A673 (cell line): ENCODE measurements at regions not wholly inside any gene's neighbourhood (a gene's known extent, or its start where the extent isn't known, plus 50 kb on each side); places are given as distances from the start of the nearest gene placed in this dataset.

ENCODE experiments used
- BruUV-seq: library from RNA; stranded (reverse); fragments of 400-500 nt; replicated peaks from 2 replicates; lab custom pipeline; 2021; lab: Mats Ljungman, UMichigan
- CTCF ChIA-PET: fragments of 300-600 bp; sonication (Branson Sonifier 250); formaldehyde crosslinking; loops from one replicate; lab custom pipeline; 2022; ENCODE audit warnings: antibody characterized with exemption; lab: Charles Lee
- POLR2A ChIA-PET: fragments of 300-600 bp; sonication (Branson Sonifier 250); formaldehyde crosslinking; loops from one replicate; lab custom pipeline; 2022; ENCODE audit warnings: antibody characterized with exemption; ENCODE audit not compliant: low non-redundant PET; lab: Charles Lee
- DNase-seq: peaks from one replicate; pipeline ENCODE4 v3.0.0-alpha.2; 2015; ENCODE audit warnings: low spot score
- H3K27ac ChIP-seq: fragments of 200-600 bp; sonication (generic); 2 replicates; pipeline ENCODE4 v1.5.1; 2016; ENCODE audit warnings: mixed run types, low read depth, mild to moderate bottlenecking, mixed read lengths, antibody characterized with exemption, low read length; ENCODE audit not compliant: poor library complexity, severe bottlenecking
- H3K27me3 ChIP-seq: fragments of 200-600 bp; sonication (generic); replicated peaks from 2 replicates; pipeline ENCODE4 v1.6.1; 2017; ENCODE audit warnings: mixed run types, low read depth, mild to moderate bottlenecking, mixed read lengths, antibody characterized with exemption, low read length; ENCODE audit not compliant: insufficient read depth, poor library complexity
- H3K36me3 ChIP-seq: fragments of 200-600 bp; sonication (generic); 2 replicates; pipeline ENCODE4 v1.6.1; 2016; ENCODE audit warnings: mixed run types, mild to moderate bottlenecking, mixed read lengths, antibody characterized with exemption, low read length; ENCODE audit not compliant: insufficient read depth, poor library complexity, severe bottlenecking
- H3K4me1 ChIP-seq: fragments of 200-600 bp; sonication (generic); 2 replicates; pipeline ENCODE4 v1.6.1; 2017; ENCODE audit warnings: mixed run types, mild to moderate bottlenecking, mixed read lengths, antibody characterized with exemption, low read length; ENCODE audit not compliant: insufficient read depth, poor library complexity, severe bottlenecking
- H3K4me3 ChIP-seq: fragments of 200-600 bp; sonication (generic); 2 replicates; pipeline ENCODE4 v1.5.1; 2016; ENCODE audit warnings: low read depth, mixed run types, mild to moderate bottlenecking, mixed read lengths, low read length; ENCODE audit not compliant: poor library complexity, severe bottlenecking
- H3K9me3 ChIP-seq: fragments of 200-600 bp; sonication (generic); 2 replicates; pipeline ENCODE4 v1.6.1; 2016; ENCODE audit warnings: mixed run types, low read depth, mild to moderate bottlenecking, mixed read lengths, antibody characterized with exemption, low read length; ENCODE audit not compliant: poor library complexity, severe bottlenecking
- CTCF ChIP-seq: fragments of 300-800, 200-600 bp; sonication (generic); conservative IDR thresholded peaks from 2 replicates; pipeline ENCODE4 v1.5.1; 2017; ENCODE audit warnings: low read depth, mild to moderate bottlenecking, antibody characterized with exemption, low read length, moderate library complexity, mixed read lengths
- intact Hi-C: fragments of 100-400 bp; cut with micrococcal nuclease; formaldehyde crosslinking; loops from one replicate; pipeline ENCODE4 v1.10.0; 2022; ENCODE audit not compliant: unreplicated experiment

- H3K27ac ChIP-seq: no peak overlapping the region
- DNase-seq: no peak
- no peak for TF ChIP-seq CTCF
- H3K4me3 ChIP-seq: no peak overlapping the region
- H3K27me3 ChIP-seq: no peaks in the 10 kb centered on the region
- H3K4me1 ChIP-seq: no peaks in the 10 kb centered on the region
- ChIA-PET POLR2A (interaction anchor here (0.6 kb wide), 1 partner anchor 59 kb away, joined by 3 read pairs; no protein-coding TSS in a partner anchor), CTCF (no interaction called here)
- no peaks in the 10 kb centered on the region for H3K36me3 ChIP-seq
- H3K9me3 ChIP-seq: peaks cover 2% of the 10 kb centered on the region
- no TSS peak for BruUV-seq
- intact Hi-C loops: no loop called here
Observed at GRCh38 chrX:79231662-79232061, 87.2 kb downstream of the GPR174 start.
